HG02678 (cell line): ENCODE measurements at regions not wholly inside any gene's neighbourhood (a gene's known extent, or its start where the extent isn't known, plus 50 kb on each side); places are given as distances from the start of the nearest gene placed in this dataset.
A peak's percentile ranks its signal among the peaks of the same experiment; 100 is the strongest.
"Not testable (repeated sequence)": the region's sequence is repeated elsewhere in the genome, so short reads cannot be mapped to it uniquely, and the experiment has no call there.

Experiments used
- ATAC-seq: cut with Tn5 transposase; IDR thresholded peaks from one replicate; pipeline ENCODE4 v1.9.1; 2021; ENCODE audit warnings: mild to moderate bottlenecking, moderate library complexity; ENCODE audit not compliant: unreplicated experiment

DNA sequence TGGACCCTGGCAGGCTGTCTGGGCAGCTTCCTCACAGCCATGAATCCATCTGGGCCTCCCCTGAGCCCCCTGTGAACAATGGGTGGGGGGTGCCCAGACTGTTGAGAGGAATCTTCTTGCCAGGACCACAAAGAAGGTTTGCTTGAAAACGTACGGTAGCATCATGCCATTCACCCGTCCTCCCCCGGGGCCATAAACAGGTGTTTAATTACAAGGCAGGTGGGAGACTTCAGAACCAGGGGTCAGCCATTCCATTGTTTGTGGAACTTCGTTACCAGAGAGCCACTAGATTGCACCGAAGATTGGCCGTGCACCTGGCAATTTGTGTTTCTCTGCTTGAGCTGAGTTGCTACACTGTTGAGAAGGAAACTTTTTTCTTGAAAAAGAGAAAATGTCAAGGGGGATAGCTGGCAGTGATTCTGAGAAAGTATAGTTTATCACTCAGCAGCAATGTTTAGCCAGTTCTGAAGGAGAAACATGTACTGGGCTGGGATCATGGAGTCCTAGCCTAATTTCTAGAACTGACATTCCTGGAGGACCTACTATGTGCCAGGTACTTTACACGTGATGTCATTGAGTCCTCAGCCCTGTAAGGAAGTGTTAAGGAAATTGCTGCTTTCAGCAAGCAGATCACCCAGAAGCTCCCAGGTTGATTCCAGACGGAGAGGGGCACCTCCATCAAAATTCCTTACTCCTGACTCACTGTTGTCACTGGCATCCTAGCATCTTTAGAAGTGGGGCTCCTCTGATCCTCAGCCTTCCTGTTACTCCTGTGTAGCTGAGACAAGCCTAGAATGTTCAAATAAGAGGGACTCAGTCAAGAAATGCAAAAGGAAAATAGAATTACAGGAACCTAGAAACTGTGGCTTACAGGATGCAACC is 103.8 kb upstream of the UBE2E1 start:
- no peak for ATAC-seq

DNA sequence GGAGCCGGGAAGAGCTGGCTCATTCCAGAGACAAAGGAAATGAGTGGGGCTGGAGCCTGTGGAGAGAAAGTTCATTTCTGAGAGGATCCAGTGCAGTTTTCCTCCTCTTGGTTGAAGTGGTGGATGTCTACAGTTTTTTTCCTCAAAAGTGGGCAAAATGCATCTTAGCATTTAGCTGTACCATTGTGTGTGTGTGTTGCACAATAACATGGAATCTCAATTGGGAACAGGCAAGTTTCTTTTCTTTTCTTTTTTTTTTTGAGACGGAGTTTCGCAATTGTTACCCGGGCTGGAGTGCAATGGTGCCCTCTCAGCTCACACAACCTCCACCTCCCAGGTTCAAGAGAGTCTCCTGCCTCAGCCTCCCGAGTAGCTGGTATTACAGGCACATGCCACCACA is 101.5 kb upstream of the UBE2E1 start:
- ATAC-seq = no peak

DNA sequence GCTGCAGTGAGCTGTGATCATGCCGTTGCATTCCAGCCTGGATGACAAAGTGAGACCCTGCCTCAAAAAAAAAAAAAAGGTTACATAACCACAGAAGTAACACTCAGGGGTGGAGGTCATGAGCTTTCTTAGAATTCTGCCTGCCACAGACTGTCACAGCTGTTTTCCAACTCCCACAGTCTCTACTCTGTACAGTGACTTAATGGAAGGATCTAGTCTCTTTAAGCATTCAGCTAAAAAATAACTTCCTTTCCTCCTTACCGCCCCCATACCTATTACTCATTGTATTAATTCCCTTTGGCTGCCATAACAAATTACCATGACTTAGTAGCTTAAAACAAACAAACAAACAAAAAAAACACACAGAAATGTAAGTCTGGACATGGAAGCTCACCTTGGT is 99.6 kb upstream of the UBE2E1 start:
- no peak for ATAC-seq

DNA sequence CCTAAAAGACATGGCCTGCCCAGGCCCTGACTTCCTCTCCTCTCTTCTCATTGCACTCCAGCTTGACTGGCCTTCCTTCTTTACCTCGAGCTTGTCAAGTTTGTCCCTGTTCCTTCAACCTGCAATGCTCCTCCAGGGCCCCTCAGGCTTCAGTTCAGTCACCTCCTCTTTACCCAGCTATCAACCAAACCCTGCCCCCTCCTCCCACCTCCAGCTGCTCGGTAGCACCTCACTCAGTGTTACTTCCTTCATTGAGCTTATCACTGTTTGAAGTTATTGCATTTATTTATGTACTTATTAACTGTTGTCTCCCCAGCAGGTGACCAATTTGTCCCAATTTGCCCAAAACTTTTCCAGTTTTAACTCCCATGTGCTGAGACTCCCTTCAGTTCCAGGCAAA is 95.8 kb upstream of the UBE2E1 start:
- no peak for ATAC-seq

DNA sequence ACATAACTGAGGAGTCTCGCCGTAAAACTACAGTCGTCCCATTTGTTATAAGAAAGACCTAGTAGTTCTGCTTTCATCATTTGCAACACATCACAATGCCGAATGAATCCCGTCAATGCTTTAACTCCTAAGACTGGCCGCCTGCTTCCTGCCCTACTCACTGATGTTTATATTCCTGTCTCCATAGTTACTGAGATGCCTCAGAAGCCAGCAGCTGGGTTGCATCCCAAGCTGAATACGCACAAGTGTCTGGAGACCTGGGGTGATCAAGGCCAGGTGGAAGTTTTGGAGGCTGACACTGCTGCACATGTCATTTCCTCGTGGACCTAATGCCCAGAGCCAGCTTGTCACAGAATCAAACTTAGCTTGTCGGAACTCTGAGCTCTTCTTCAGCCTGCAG is 95.2 kb upstream of the UBE2E1 start:
- no peak for ATAC-seq

DNA sequence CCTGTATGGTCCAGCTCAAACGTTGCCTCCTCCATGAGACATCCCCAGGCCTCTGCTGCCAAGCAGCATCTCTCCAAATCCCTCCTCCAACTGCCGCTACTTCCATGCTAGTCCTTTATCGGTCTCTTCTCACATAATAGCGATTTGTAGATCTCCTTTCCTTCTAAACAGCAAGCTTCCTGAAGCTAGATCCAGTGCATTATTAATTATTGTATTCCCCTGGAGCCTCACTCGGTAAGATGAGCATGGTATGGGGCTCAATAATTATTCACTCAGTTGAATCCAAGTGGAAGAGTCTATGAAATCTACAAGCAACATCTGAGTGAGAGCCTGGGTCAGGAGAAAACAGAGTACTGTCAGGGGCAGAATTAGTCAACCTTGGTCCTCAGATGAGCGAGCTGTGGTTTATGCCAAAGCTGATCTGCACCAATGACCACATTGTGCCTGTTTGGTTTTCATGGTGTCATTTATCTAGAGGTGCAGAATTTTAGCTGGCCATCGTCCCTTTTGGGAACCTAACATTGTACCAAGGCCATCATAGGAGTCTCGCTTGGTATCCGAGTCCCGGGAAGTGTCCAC is 93.8 kb upstream of the UBE2E1 start:
- peak; percentile 78 for ATAC-seq

DNA sequence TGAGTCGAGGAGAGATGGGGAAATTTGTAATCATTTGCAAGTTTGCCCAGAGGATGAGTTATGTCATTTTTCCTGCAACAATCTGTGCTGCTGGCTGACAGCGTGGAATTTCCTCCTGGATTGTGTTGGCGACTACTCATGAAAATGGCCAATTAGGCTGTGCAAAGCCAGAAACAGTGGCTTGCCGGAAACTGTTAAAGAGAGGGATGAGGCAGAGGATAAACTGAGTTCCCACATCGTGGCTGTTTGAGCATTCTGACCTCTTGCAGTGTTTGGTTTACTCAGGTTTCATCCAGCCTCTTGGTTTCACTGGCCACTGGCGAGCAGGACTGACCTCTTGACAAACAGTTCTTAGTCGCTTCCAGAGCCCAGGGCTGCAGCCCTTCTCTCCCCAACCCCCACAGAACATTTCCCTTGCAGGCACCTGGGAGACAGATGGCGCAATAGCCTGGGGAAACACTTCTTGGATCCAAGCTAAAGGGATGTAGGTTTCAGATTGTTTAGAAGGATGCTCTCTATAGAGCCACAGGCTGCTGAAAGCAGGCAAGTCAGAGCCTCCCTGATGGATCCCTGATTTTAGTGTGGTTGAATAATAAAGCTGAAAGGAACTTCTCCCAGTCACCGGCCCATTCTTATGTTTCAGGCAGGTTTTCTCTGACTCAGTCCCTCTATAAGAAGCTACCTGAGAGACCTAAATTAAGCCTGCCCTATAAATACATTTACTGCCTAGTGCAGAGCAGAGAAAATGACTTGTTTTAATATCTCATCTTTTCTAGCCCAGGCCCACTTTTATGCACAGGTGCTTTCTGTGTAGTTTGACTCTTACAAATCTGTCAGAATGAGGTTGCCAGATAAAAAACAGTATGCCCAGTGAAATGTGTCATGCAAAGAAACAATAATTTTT is 92.8 kb upstream of the UBE2E1 start:
- ATAC-seq = no peak

DNA sequence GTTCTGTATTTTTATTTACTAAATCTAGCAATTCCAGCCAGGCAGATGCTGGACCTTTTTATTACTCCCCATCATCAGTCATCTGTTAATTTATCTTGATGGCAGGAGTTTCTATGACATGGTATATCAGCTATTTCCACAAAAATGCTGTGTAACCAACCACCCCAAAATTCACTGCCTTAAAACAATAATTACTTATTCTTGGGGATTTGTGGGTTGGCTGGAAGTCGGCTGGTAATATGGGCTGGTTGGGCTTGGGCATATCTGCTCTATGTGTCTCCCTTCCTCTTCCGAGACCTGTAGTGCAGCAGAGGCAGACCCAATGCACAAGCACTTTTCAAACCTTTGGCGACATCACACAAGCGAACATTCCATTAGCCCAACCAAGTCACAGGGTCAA is 92.1 kb upstream of the UBE2E1 start:
- ATAC-seq = no peak

DNA sequence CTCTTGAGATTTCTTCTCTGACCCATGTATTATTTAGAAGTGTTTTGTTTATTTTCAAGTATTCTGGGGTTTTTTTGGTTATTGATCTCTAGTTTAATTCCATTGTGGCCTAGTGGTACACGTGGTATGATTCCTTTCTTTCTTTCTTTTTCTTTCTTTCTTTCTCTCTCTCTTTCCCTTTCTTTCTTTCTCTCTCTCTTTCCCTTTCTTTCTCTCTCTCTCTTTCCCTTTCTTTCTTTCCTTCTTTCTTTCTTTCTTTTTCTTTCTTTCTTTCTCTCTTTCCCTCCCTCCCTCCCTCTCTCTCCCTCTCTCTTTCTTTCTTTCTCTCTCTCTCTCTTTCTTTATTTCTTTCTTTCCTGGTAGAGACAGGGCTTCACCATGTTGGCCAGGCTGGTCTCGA is 85.7 kb upstream of the UBE2E1 start:
- ATAC-seq = no peak

DNA sequence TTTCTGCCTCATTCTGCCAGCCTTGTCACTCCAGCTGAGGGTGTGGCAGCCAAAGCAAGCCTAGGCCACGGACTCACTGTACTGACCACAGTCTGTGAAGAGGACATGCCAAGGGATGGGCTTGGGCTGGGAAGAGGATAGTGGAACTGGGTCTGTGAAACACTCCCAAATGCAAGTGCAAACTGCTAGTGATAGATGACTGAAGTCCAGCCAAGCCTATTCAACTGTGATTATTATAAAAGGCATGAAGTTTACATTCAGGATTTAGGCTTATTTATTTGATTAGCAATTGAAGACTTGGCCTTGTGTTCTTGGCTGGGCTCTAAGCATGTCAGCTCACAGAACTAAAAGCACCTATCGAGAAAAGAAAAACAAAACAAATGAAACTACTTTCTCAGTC is 84.9 kb upstream of the UBE2E1 start:
- ATAC-seq = no peak

DNA sequence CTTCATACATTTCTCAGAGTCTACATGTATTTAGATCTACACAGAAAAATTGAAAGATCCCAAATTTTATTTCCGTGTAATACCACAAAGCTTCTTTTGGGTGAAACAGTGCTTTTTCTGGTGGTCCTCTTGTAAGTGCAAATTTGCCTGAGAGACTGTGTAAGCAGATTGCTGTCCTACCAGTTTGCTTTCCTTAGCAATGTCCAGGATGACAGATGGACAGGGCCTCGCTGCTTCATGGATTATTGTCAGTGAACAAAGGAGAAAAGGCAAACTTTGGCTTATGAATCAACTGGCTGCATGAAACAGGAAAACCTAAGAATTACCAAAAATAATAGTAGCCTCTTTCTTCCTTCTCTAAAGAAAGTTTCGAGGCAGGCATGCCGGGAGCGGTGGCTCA is 82.6 kb upstream of the UBE2E1 start:
- ATAC-seq = no peak

DNA sequence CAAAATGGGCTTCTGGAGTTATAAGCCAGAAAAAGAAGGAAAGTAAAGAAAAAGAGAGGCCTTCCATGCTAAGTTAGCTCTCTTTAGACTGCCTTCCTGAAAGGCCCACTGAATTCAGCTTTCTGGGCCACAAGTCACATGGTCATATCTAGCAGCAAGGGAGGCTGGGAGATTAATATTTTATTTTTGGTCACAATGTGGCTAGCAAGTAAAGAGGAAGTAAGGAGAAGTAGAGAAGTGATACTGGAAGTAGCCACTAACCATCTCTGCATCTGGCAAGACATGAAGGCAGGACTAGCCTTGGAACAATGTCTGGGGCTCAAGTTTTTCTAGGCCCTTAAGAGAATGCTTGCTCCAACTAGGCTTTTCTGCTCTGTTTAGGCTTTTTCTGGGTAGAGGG is 81.8 kb upstream of the UBE2E1 start:
- peak; percentile 41 for ATAC-seq

DNA sequence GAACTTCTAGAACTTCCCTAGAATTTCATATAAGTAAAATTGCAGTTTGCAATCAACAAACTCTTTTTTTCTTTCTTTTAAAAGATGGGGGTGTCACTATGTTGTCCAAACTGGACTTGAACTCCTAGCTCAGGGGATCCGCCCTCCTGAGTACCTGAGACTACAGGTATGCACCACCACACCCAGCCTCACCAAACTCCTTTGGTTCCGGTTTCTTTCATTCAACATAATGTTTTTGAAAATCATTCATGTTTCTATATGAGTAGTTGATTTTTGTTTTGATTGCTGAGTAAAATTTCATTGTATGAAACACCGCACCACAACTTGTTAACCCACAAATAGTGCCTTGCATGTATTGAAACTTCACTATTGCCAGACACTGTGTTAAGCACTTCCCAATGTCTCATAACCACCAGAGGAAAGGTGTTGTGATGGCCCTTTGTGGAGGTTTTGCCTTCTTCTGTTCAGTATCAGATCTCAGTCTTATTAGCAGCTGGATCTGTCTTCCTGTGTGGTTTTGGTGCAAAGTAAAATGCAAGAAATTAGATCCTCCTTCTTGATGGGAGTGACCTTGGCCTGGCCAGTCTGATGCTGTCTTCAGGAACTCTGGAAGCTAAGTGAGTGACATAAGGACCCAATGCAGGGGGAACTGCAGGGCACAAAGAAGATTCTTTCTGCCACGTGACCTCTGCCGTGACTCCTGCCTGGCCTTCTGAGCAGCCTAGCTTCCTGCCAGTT is 78.8 kb upstream of the UBE2E1 start:
- peak; percentile 58 for ATAC-seq

DNA sequence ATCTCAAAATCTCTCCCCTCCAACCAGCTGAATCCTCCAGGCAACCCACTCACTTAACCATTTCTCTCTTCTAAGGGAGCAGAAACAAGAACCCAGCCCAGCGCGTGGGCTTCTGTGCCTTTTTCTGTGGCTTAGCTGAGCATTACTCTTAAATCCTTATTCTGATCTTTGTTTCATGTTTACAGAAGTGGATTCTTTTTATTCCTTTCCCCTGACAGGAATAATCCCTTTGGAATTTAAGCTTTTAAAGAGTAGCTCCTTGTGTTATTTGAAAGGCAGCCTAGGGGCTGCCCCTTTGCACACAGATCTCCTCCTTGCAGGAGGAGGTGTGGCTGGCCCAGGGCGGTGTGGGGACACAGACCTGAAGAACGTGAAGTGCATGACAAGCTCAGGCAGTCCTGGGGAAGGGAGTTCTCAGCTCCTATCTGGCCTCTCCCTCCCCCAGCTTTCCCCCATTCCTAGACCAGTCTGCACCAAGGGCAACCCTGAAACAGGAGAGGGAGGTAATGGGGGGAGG is 77.1 kb upstream of the UBE2E1 start:
- no peak for ATAC-seq

DNA sequence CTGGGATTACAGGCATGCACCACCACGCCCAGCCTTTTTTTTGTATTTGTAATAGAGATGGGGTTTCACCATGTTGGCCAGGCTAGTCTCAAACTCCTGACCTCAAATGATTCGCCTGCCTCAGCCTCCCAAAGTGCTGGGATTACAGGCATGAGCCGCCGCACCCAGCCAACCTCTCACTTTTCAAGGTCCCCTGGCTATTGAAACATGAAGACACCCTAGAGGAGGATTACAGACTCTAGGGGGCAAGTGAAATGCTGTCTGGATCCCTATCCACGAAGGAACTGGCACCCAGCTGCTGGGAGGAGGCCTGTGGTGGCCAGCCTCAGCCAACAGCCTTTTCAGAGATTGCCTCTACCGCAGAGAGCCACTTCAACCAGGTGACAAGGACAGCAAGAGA is 76.4 kb upstream of the UBE2E1 start:
- not testable (repeated sequence) for ATAC-seq

DNA sequence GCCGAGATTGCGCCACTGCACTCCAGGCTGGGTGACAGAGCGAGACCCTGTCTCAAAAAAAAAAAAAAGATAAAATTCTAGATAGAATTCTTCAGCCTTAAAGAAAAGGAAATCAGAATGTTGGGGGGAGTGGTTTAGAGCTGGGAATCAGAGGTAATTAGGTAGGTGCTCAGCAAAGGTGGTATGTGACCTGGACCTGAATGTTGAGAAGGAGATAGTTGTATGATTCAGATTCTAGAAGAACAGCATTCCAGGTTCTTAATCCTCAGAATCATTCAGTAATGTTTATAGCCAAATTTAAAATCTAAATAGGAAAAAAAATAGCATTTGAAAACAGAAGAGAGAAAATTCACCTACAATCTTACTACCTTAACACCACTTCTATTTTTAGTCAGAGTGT is 71.3 kb upstream of the UBE2E1 start:
- no peak for ATAC-seq

DNA sequence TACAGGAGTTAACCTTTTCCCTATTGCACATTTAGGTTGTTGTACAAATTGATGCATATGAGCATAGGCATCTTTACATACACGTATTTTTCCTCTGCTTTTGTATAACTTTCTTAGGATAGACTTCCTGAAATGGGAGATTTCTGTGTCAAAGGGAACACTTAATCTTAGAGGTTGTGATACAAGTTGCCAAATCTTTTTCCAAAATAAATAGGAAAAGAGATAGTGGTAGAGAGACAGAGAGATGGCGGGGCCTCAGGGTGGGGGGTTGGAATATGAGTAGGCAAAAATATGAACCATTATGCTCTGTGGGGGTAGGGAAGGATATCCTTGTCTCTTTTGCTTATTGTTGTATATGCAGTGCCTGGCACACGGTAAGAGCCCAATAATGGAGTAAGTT is 70.7 kb upstream of the UBE2E1 start:
- no peak for ATAC-seq

DNA sequence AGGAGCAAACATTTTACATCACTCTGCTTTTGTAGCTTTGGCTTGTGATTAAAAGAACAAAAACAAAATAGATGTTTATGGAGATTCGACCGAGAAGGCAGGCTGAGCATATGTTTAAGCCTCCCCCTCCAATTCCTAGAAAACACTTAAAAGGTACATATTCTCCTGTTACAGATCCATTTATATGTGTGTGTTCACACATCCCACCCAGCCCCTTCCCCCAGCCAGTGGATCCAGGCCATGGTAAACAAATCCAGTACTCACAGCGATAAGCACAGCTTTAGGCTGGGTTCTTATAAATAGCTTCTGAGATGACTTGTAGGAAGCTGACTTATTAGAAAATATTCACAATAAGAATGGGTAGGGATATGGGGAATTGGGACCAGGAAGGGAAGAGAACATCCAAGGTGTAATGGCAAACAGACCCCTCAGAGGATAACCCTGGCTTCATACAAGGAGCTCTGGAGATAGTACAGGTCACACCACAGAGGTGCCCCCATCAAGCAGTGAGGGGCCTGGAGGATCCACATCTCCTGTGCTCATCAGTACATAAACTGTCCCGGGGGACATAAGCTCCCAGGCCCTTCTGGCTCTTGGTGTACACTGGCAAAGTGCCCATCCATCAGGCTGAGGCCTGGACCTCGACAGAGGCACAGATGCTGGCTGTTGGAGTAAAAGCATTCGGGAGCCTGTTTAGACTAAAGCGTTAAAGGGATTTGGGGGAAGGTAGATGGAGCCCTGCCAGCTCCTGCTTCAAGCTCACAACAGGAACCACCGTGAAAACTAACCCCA is 70.0 kb upstream of the UBE2E1 start:
- ATAC-seq = no peak

DNA sequence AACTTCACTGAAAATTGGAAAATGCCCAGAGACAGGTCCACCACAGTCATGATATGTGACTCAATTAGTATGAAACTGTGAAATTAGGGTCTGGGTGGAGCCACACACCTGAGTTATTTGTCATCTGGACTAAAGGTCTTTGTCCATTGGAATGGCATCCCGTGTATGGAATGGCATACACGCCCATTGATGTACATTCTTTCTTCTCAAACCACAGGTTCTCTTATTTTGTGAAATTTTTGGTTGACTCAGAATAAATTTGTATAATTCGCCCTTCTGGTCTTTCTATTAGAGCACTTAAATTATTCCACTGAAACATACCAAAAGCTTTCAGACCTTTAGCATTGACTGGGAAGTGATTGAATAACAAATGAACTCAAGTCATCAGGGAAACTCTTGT is 66.8 kb upstream of the UBE2E1 start:
- ATAC-seq = no peak

DNA sequence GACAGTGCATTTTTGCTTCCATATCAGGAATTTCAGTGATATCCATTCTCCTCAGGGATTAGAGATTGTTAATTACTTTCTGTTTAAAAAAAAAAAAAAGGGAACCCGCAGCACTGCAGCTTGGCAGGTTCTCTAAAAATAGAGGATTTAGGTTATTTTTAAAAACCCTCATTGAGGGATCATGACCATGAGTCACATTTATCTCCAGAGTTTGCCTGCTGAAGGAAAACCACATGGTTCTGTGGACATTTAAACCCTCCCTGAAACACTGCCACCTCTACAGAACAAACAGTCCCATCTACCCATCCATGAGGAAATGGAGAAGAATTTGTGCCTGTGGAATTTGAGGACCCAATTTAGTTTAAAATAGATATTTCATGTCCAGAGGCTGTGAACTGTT is 66.2 kb upstream of the UBE2E1 start:
- no peak for ATAC-seq
